ENCODE measurements at regions not wholly inside any gene's neighbourhood (a gene's known extent, or its start where the extent isn't known, plus 50 kb on each side); places are given as distances from the start of the nearest gene placed in this dataset.

- no peak overlapping the region for H4K91ac ChIP-seq (ENCODE audit: insufficient read length, low read depth, low read length)
- no peak overlapping the region for H3K4me2 ChIP-seq (ENCODE audit: insufficient read depth, insufficient read length, low read length)
- H3K18ac ChIP-seq (ENCODE audit: insufficient read length, low read depth, low read length), result no peak overlapping the region
- no peak overlapping the region for H3K23ac ChIP-seq (ENCODE audit: insufficient read length, low read depth, low read length)
- no peak overlapping the region for H3K4me3 Mint-ChIP-seq
- H3T11ph ChIP-seq (ENCODE audit: low read length), result no peak overlapping the region
- TF ChIP-seq, protein P1, sequence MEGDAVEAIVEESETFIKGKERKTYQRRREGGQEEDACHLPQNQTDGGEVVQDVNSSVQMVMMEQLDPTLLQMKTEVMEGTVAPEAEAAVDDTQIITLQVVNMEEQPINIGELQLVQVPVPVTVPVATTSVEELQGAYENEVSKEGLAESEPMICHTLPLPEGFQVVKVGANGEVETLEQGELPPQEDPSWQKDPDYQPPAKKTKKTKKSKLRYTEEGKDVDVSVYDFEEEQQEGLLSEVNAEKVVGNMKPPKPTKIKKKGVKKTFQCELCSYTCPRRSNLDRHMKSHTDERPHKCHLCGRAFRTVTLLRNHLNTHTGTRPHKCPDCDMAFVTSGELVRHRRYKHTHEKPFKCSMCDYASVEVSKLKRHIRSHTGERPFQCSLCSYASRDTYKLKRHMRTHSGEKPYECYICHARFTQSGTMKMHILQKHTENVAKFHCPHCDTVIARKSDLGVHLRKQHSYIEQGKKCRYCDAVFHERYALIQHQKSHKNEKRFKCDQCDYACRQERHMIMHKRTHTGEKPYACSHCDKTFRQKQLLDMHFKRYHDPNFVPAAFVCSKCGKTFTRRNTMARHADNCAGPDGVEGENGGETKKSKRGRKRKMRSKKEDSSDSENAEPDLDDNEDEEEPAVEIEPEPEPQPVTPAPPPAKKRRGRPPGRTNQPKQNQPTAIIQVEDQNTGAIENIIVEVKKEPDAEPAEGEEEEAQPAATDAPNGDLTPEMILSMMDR (conservative IDR thresholded peaks at IDR 0.05), result no peak
- H3K27ac ChIP-seq (ENCODE audit: insufficient read length, low read depth, low read length), result no peak overlapping the region
- H3K27ac Mint-ChIP-seq, result no peak overlapping the region
- no peaks in the 10 kb centered on the region for H3K23me2 ChIP-seq (ENCODE audit: insufficient read length, low read depth, low read length, poor library complexity, severe bottlenecking)
- no peak overlapping the region for H2BK15ac ChIP-seq (ENCODE audit: low read depth, low read length)
- no peaks in the 10 kb centered on the region for H3K4me1 Mint-ChIP-seq
- no peaks in the 10 kb centered on the region for H3K27me3 ChIP-seq (ENCODE audit: insufficient read depth, low read length)
- no peak overlapping the region for H4K8ac ChIP-seq (replicated peaks; ENCODE audit: insufficient read length, low read depth, low read length)
- no peak overlapping the region for H2AK5ac ChIP-seq (ENCODE audit: insufficient read length, low read length)
- no CpG with 5 or more reads among the region's 3 CpGs for WGBS (ENCODE audit: extremely low coverage, insufficient read length, low lambda C conversion rate)
- no peak overlapping the region for H2BK5ac ChIP-seq (ENCODE audit: insufficient read length, low read length)
- H3K4ac ChIP-seq (ENCODE audit: low read depth, low read length), result no peak overlapping the region
- H2BK12ac ChIP-seq (ENCODE audit: insufficient read length, low read depth, low read length), result no peak overlapping the region
- no peaks in the 10 kb centered on the region for H3K4me1 ChIP-seq (ENCODE audit: insufficient read depth, low read length)
- no peak overlapping the region for H4K5ac ChIP-seq (ENCODE audit: insufficient read length, low read depth, low read length)
- H3K27me3 Mint-ChIP-seq (ENCODE audit: low read depth), result no peaks in the 10 kb centered on the region
- DNase-seq, result no peak
- no peaks in the 10 kb centered on the region for H3K79me2 ChIP-seq (ENCODE audit: insufficient read depth, low read length)
- no peak overlapping the region for H3K14ac ChIP-seq (ENCODE audit: insufficient read depth, low read length)
- H3K36me3 Mint-ChIP-seq (ENCODE audit: insufficient read depth in 1 of 3, low read depth in 3 of 3), result no peaks in the 10 kb centered on the region
- no peak overlapping the region for H3K9ac ChIP-seq (ENCODE audit: extremely low read depth, insufficient read length, low read length)
- no peaks in the 10 kb centered on the region for H4K20me1 ChIP-seq (ENCODE audit: control insufficient read depth, insufficient read depth, insufficient read length)
- H2BK20ac ChIP-seq (ENCODE audit: low read depth, low read length, poor library complexity, severe bottlenecking), result no peak overlapping the region
- no peaks in the 10 kb centered on the region for H3K9me3 ChIP-seq (ENCODE audit: control insufficient read depth, low read depth, low read length)
- no peak overlapping the region for H3K56ac ChIP-seq (ENCODE audit: insufficient read length, low read depth, low read length)
- no peaks in the 10 kb centered on the region for H3K79me1 ChIP-seq (ENCODE audit: insufficient read depth, low read depth, low read length, poor library complexity, severe bottlenecking)
- no peak overlapping the region for H2BK120ac ChIP-seq (ENCODE audit: low read depth, low read length, poor library complexity, severe bottlenecking)
- no peak overlapping the region for H2AFZ ChIP-seq (ENCODE audit: low read length)
- H3K9me3 Mint-ChIP-seq, result no peaks in the 10 kb centered on the region
Measured at GRCh38 chr6:153931431-153931830, 107.6 kb upstream of the OPRM1 start.
